SK-N-SH (cell line): ENCODE measurements at regions not wholly inside any gene's neighbourhood (a gene's known extent, or its start where the extent isn't known, plus 50 kb on each side); places are given as distances from the start of the nearest gene placed in this dataset.

Experiments
- CTCF ChIA-PET: fragments of 300-600, 350-600 bp; formaldehyde crosslinking; extraction: SDS; loops from one replicate; lab custom pipeline; 2021; lab: Yijun Ruan, JAX
- POLR2A ChIA-PET: fragments of 350-600 bp; sonication (Branson Sonifier 250); formaldehyde crosslinking; extraction: SDS; loops from one replicate; lab custom pipeline; 2020; ENCODE audit warnings: antibody characterized with exemption, inconsistent platforms; lab: Yijun Ruan, JAX
- DNase-seq: peaks from one replicate; pipeline ENCODE4 v3.0.0; 2012
- H2AFZ ChIP-seq: fragments of 200-600 bp; sonication (generic); 2 replicates; pipeline ENCODE4 v1.8.1; 2016; ENCODE audit warnings: antibody characterized with exemption, mild to moderate bottlenecking, low read depth
- H3F3A ChIP-seq: fragments of 200-600 bp; sonication (generic); replicated peaks from 2 replicates; pipeline ENCODE3; 2016; ENCODE audit warnings: antibody characterized with exemption, mild to moderate bottlenecking; ENCODE audit not compliant: insufficient read depth
- H3K27ac ChIP-seq, 2 experiments: fragments of 200-500 bp in 1 of 2; fragments of 200-600 bp in 1 of 2; sonication (Bioruptor generic) in 1 of 2; sonication (generic), shearing (Covaris generic) in 1 of 2; 2 replicates each; pipeline versions ENCODE4 v1.5.1 to v1.6.1; 2014 to 2016; ENCODE audit warnings: low read depth in 2 of 2, inconsistent platforms in 1 of 2, low read length in 1 of 2, mild to moderate bottlenecking in 1 of 2, mixed read lengths in 1 of 2
- H3K27me3 ChIP-seq: fragments of 200-600 bp; sonication (generic), shearing (Covaris generic); 2 replicates; pipeline ENCODE4 v1.6.1; 2016; ENCODE audit warnings: mixed run types; ENCODE audit not compliant: insufficient read depth
- H3K36me3 ChIP-seq, 2 experiments: fragments of 200-500 bp in 1 of 2; fragments of 200-600 bp in 1 of 2; sonication (Bioruptor generic) in 1 of 2; sonication (generic) in 1 of 2; replicated peaks in 1 of 2; 2 replicates each; pipeline versions ENCODE3 to v1.5.1; 2014 to 2016; ENCODE audit warnings: low read length in 1 of 2, mild to moderate bottlenecking in 1 of 2; ENCODE audit not compliant: insufficient read depth in 2 of 2, control insufficient read depth in 1 of 2
- H3K4me1 ChIP-seq, 2 experiments: fragments of 200-500 bp in 1 of 2; fragments of 200-600 bp in 1 of 2; sonication (Bioruptor generic) in 1 of 2; sonication (generic), shearing (Covaris generic) in 1 of 2; 2 replicates each; pipeline versions ENCODE4 v1.5.1 to v1.6.1; 2014 to 2016; ENCODE audit warnings: low read depth in 1 of 2, low read length in 1 of 2, mixed run types in 1 of 2; ENCODE audit not compliant: insufficient read depth in 2 of 2, control insufficient read depth in 1 of 2
- H3K4me2 ChIP-seq: fragments of 200-600 bp; sonication (generic), shearing (Covaris generic); 2 replicates; pipeline ENCODE4 v1.6.1; 2017; ENCODE audit warnings: mixed run types
- H3K4me3 ChIP-seq, 2 experiments: fragments of 200-500 bp in 1 of 2; fragments of 200-600 bp in 1 of 2; sonication (Bioruptor generic) in 1 of 2; sonication (generic), shearing (Covaris generic) in 1 of 2; 2 replicates each; pipeline versions ENCODE4 v1.5.1 to v1.8.1; 2014 to 2016; ENCODE audit warnings: low read depth in 2 of 2, inconsistent platforms in 1 of 2, low read length in 1 of 2, mild to moderate bottlenecking in 1 of 2, mixed read lengths in 1 of 2, moderate library complexity in 1 of 2
- H3K79me2 ChIP-seq: fragments of 200-600 bp; sonication (generic); 2 replicates; pipeline ENCODE4 v1.8.1; 2017; ENCODE audit warnings: mild to moderate bottlenecking; ENCODE audit not compliant: insufficient read depth
- H3K9ac ChIP-seq: fragments of 200-600 bp; sonication (generic); 2 replicates; pipeline ENCODE4 v1.6.1; 2017; ENCODE audit warnings: mixed run types
- H3K9me2 ChIP-seq: fragments of 200-600 bp; sonication (generic); 2 replicates; pipeline ENCODE4 v1.6.1; 2017; ENCODE audit warnings: mixed run types
- H3K9me3 ChIP-seq: fragments of 200-600 bp; sonication (generic); 2 replicates; pipeline ENCODE4 v1.6.1; 2017; ENCODE audit warnings: mixed run types, mild to moderate bottlenecking, moderate library complexity
- H4K20me1 ChIP-seq: fragments of 200-600 bp; sonication (generic); 2 replicates; pipeline ENCODE4 v1.6.1; 2017; ENCODE audit warnings: mild to moderate bottlenecking, mixed run types; ENCODE audit not compliant: insufficient read depth
- EP300 ChIP-seq, 2 experiments: IDR thresholded peaks; 2 replicates each; pipeline versions ENCODE4 v1.4.0 to v1.6.1; 2012; ENCODE audit warnings: borderline replicate concordance in 1 of 2, low read depth in 1 of 2, low read length in 1 of 2
- EZH2phosphoT487 ChIP-seq: fragments of 200-600 bp; sonication (generic); IDR thresholded peaks from 2 replicates; pipeline ENCODE4 v1.6.1; 2017; ENCODE audit warnings: low read depth, mixed run types, mild to moderate bottlenecking, antibody characterized with exemption, moderate library complexity, borderline replicate concordance
- FOXJ3 ChIP-seq: sonication (generic); formaldehyde crosslinking; IDR thresholded peaks from 2 replicates; pipeline ENCODE4 v1.5.1; 2020; ENCODE audit warnings: mild to moderate bottlenecking, missing genetic modification reagents
- FOXM1 ChIP-seq: IDR thresholded peaks from 2 replicates; pipeline ENCODE4 v1.4.0; 2012; ENCODE audit warnings: low read depth, mild to moderate bottlenecking
- GABPA ChIP-seq: IDR thresholded peaks from 2 replicates; pipeline ENCODE4 v1.4.0; 2012; ENCODE audit warnings: low read depth, mild to moderate bottlenecking
- GATA2 ChIP-seq: sonication (generic); formaldehyde crosslinking; IDR thresholded peaks from 2 replicates; pipeline ENCODE4 v1.5.0; 2020; ENCODE audit warnings: mild to moderate bottlenecking, missing genetic modification reagents
- IRF3 ChIP-seq: fragments of 150-350 bp; IDR thresholded peaks from 2 replicates; pipeline ENCODE4 v1.6.1; 2016; ENCODE audit warnings: mild to moderate bottlenecking, low read depth, low read length
- JUND ChIP-seq: IDR thresholded peaks from 2 replicates; pipeline ENCODE4 v1.4.0; 2012
- MEF2A ChIP-seq: IDR thresholded peaks from 2 replicates; pipeline ENCODE4 v1.4.0; 2012; ENCODE audit warnings: low read depth, borderline replicate concordance
- NFIC ChIP-seq: IDR thresholded peaks from 2 replicates; pipeline ENCODE4 v1.4.0; 2012; ENCODE audit warnings: borderline replicate concordance
- NRF1 ChIP-seq: IDR thresholded peaks from 2 replicates; pipeline ENCODE4 v1.6.1; 2012; ENCODE audit warnings: low read depth, mild to moderate bottlenecking, low read length
- RAD21 ChIP-seq: IDR thresholded peaks from 2 replicates; pipeline ENCODE4 v1.6.1; 2012; ENCODE audit warnings: mild to moderate bottlenecking, low read length
- RCOR1 ChIP-seq: fragments of 150-350 bp; IDR thresholded peaks from 2 replicates; pipeline ENCODE4 v1.6.1; 2017; ENCODE audit warnings: antibody characterized with exemption, low read length
- RFX5 ChIP-seq: IDR thresholded peaks from 2 replicates; pipeline ENCODE4 v1.6.1; 2012; ENCODE audit warnings: mild to moderate bottlenecking, improper control_type of control experiment, low read length
- RXRA ChIP-seq: IDR thresholded peaks from 2 replicates; pipeline ENCODE4 v1.4.0; 2012; ENCODE audit warnings: low read depth, mild to moderate bottlenecking, borderline replicate concordance
- SIN3A ChIP-seq: IDR thresholded peaks from 2 replicates; pipeline ENCODE4 v1.6.1; 2012; ENCODE audit warnings: low read depth, mild to moderate bottlenecking, low read length, moderate library complexity, borderline replicate concordance
- TEAD4 ChIP-seq: IDR thresholded peaks from 2 replicates; pipeline ENCODE4 v1.4.0; 2012; ENCODE audit warnings: mild to moderate bottlenecking, borderline replicate concordance; ENCODE audit not compliant: insufficient read depth
- WGBS: methylation state at CpG from one replicate; pipeline ENCODE4 v1.1.6; 2017; ENCODE audit warnings: low lambda C conversion rate; 5-methylcytosine and 5-hydroxymethylcytosine counted together
- TF ChIP-seq, protein P1 (sequence below): IDR thresholded peaks from 2 replicates; pipeline ENCODE4 v1.4.0; 2012; ENCODE audit warnings: low read depth
- TF ChIP-seq, protein P2 (sequence below): IDR thresholded peaks from 2 replicates; pipeline ENCODE4 v1.6.1; 2012; ENCODE audit warnings: mild to moderate bottlenecking, low read depth, low read length, moderate library complexity

DNA sequence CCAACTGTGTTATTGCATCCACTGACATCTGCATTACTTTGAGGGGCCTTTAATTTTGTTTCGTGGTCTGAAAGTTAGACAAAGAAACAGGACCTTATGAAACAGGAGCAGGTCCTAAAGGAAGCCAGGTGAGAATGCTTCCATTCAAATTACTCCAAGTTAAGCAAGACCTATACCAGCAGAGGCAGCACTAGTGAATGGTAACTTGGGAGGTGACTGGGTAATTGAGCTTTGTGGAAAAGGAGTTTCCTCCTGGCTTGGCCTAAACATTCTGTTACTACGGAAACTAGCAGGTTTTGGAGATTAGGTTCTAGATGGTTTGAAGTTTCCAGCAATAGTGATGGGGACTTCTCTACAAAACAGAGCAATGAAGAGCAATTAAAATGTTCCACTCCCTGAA lies 173.5 kb downstream of the NKX6-1 start:
- Histone ChIP-seq H3F3A (no peaks in the 10 kb centered on the region), H3K4me2 (no peak overlapping the region), H2AFZ (no peak overlapping the region), H3K27ac (no peak overlapping the region), H4K20me1 (no peaks in the 10 kb centered on the region), H3K4me1 (peaks cover 0 to 11% of the 10 kb centered on the region in 2 experiments; a peak in 2 of 4 replicates), H3K9me2 (no peaks in the 10 kb centered on the region), H3K4me3 (no peak overlapping the region), H3K36me3 (no peaks in the 10 kb centered on the region), H3K27me3 (no peaks in the 10 kb centered on the region), H3K9ac (no peak overlapping the region), H3K9me3 (0 out of 2 replicates have a peak, but pooled peaks cover under 1% of the 10 kb centered on the region), H3K79me2 (no peaks in the 10 kb centered on the region)
- POLR2A ChIA-PET, result no interaction called here
- no peak for DNase-seq
- TF ChIP-seq TEAD4 (no peak), FOXM1 (no peak), SIN3A (no peak), NRF1 (no peak), GATA2 (CRISPR knock-in tag) (no peak), NFIC (no peak), GABPA (no peak), IRF3 (no peak), FOXJ3 (CRISPR knock-in tag) (no peak), RXRA (no peak), RAD21 (no peak), RFX5 (no peak), MEF2A (no peak), JUND (no peak)
- TF ChIP-seq, protein P1, sequence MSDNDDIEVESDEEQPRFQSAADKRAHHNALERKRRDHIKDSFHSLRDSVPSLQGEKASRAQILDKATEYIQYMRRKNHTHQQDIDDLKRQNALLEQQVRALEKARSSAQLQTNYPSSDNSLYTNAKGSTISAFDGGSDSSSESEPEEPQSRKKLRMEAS, result no peak
- CTCF ChIA-PET, result interaction anchor here (0.8 to 1.4 kb wide), 2 partner anchors 13 to 203 kb away, joined by 3 read pairs; no protein-coding TSS in a partner anchor
- 37% methylated on average over 2 of the region's 2 CpGs for WGBS

DNA sequence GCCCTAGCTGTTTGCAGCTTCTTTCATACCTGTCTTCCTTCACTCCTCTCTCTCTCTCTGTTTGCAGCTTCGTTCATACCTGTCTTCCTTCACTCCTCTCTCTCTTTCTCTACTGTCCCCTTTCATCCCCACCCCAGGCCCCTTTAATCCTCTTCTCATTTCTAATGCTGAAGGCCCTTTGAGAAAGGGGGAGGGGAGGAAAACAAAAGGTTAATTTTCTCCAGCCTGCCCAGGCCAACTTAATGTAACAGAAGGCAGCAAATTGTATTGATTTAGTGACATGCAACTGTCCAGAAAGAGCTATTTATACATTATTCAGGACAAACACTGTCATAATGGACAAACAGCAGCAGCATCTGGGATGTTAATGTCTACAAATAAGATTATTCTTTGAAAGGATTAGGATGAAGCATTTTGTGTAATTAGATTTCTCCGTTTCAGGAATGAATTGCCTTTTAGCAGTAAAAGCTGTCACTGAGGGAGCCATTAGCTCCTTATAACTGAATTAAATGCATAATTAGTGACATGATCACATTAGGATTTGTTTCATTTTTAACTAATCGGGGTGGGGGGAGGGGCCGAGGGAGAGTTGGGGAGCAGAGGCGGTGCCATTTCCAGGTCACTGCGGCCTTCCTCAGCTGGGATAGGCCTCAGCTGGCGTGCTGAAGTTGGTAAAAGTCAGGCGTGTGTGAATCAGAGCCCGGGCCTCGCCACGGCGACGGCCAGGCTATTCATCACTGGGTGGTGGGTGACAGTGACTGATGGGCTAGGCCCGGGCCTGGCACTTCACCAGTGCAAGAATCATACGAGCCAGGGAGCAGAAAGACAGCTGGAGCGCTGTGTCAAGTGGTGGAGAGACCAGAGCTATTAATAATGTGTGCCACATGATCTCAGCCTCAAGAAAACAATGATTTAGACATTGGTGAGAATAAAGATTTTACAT lies 174.5 kb downstream of the NKX6-1 start:
- ChIA-PET CTCF (interaction anchor here (1.4 kb wide), 2 partner anchors 12 to 126 kb away, joined by 3 read pairs; no protein-coding TSS in a partner anchor), POLR2A (no interaction called here)
- H3K9me3 ChIP-seq, result no peaks in the 10 kb centered on the region
- peak; percentile 34 for DNase-seq
- no peaks in the 10 kb centered on the region for H3K27me3 ChIP-seq
- H3K4me1 ChIP-seq, result peaks cover 0 to 11% of the 10 kb centered on the region in 2 experiments; a peak in 2 of 4 replicates
- TF ChIP-seq, protein P2, sequence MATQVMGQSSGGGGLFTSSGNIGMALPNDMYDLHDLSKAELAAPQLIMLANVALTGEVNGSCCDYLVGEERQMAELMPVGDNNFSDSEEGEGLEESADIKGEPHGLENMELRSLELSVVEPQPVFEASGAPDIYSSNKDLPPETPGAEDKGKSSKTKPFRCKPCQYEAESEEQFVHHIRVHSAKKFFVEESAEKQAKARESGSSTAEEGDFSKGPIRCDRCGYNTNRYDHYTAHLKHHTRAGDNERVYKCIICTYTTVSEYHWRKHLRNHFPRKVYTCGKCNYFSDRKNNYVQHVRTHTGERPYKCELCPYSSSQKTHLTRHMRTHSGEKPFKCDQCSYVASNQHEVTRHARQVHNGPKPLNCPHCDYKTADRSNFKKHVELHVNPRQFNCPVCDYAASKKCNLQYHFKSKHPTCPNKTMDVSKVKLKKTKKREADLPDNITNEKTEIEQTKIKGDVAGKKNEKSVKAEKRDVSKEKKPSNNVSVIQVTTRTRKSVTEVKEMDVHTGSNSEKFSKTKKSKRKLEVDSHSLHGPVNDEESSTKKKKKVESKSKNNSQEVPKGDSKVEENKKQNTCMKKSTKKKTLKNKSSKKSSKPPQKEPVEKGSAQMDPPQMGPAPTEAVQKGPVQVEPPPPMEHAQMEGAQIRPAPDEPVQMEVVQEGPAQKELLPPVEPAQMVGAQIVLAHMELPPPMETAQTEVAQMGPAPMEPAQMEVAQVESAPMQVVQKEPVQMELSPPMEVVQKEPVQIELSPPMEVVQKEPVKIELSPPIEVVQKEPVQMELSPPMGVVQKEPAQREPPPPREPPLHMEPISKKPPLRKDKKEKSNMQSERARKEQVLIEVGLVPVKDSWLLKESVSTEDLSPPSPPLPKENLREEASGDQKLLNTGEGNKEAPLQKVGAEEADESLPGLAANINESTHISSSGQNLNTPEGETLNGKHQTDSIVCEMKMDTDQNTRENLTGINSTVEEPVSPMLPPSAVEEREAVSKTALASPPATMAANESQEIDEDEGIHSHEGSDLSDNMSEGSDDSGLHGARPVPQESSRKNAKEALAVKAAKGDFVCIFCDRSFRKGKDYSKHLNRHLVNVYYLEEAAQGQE, result no peak
- TF ChIP-seq EP300 (IDR thresholded peaks at IDR 0.05; ENCODE audit: borderline replicate concordance in 1 of 2, low read depth in 1 of 2, low read length in 1 of 2) (peak in 1 of 2 experiments; percentile 83; a peak in 2 of 4 replicates), EZH2phosphoT487 (no peak), GATA2 (CRISPR knock-in tag) (peak; percentile 29; the same call in 1 of the 2 replicates), RCOR1 (peak; percentile 84; the same call in 1 of the 2 replicates)
- WGBS, result 12% methylated on average over 15 of the region's 16 CpGs
- no peaks in the 10 kb centered on the region for H3F3A ChIP-seq
- H3K4me3 ChIP-seq, result no peak overlapping the region
- H3K27ac ChIP-seq, result no peak overlapping the region
- no peaks in the 10 kb centered on the region for H4K20me1 ChIP-seq
- no peaks in the 10 kb centered on the region for H3K36me3 ChIP-seq
- H3K4me2 ChIP-seq, result no peak overlapping the region
- H3K9me2 ChIP-seq, result no peaks in the 10 kb centered on the region
- H3K9ac ChIP-seq, result no peak overlapping the region
- no peaks in the 10 kb centered on the region for H3K79me2 ChIP-seq
- H2AFZ ChIP-seq, result no peak overlapping the region
